ENCODE measurements at regions not wholly inside any gene's neighbourhood (a gene's known extent, or its start where the extent isn't known, plus 50 kb on each side); places are given as distances from the start of the nearest gene placed in this dataset.

DNA sequence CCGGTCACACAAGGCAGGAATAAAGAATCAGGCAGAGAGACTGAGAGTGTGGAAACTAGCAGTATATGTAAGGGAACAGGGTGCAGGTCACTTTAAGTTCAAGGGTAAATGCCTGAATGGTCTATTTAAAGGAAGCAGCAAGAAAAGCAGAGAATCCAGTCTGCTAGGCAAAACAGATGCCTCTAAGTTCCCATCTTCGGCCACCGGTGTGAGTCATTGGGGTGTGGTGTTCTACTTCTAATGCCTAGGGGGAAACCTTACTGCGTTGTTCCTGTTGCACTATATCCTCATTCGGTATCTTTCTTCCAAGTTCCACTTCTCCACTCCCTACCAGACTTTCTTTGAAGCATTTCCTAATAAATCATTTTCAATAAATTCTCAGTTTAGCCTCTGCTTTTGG lies 259.9 kb downstream of the HHIPL2 start:
- no peak for DNase-seq (ENCODE audit: low read depth)

DNA sequence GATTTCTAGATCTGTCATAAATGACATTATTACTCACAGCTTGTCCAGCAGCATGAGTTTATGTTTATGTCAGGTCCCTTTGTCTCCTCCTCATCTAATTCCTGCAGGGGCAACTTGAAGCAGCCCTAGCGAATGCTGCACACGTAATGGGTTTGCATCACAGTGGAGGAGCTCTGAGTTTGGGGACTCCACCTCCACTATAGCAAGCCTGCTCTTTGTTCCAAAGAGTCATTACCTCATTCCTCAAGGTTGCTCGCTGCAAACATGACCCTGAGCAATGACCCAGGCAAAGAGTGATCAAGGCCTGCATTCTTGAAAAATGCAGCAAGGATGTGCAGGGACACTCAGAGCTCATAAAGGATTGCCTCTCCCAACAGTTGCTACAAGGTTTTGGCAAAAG lies 261.9 kb downstream of the HHIPL2 start:
- no peak for DNase-seq (ENCODE audit: low read depth)

DNA sequence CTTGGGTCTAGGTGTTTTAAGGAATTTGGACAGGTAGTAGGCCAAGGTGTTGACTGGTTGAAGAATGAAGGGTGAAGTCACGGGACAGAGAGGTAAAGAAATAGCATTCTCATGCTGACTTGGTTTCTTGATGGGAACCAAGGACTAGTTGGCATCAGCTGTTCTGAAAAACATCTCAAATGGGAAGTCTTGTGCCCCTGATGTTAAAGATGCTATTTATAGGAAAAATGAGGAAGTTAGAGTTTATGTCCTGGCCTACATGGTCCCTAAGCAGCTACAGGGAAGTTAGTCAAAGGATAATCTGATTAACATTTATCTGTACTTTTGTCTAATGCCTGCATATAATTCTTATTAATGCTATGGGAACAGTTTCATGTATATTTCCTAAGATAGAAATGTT lies 262.4 kb downstream of the HHIPL2 start:
- DNase-seq (ENCODE audit: low read depth), result no peak

- DNase-seq (ENCODE audit: low read depth), result no peak
These were observed 263.4 kb downstream of the HHIPL2 start for GRCh38 chr1:222284466-222284865.

- DNase-seq (ENCODE audit: low read depth), result peak; percentile 18
These were observed 264.6 kb downstream of the HHIPL2 start for GRCh38 chr1:222283147-222283768.

GRCh38 chr1:222279591-222279990 lies 268.3 kb downstream of the HHIPL2 start:
- no peak for DNase-seq (ENCODE audit: low read depth)

DNA sequence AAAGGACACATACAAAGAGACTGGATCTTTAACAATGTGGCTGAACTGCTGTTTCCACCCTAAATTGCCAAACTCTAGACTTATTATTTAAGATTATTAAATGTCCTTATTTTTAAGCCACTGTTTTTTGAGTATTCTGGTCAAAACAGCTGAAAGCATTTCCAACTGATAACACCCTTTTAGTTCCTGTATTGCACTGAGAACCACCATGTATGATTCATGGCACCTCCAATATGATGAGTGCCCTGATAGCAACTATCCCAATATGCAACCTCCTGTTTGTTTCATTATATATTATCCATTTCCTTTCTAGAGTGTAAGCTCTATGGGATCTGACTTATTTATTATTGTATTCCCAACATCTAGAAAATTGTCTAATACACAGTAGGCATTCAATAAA lies 269.4 kb downstream of the HHIPL2 start:
- DNase-seq (ENCODE audit: low read depth), result no peak

DNA sequence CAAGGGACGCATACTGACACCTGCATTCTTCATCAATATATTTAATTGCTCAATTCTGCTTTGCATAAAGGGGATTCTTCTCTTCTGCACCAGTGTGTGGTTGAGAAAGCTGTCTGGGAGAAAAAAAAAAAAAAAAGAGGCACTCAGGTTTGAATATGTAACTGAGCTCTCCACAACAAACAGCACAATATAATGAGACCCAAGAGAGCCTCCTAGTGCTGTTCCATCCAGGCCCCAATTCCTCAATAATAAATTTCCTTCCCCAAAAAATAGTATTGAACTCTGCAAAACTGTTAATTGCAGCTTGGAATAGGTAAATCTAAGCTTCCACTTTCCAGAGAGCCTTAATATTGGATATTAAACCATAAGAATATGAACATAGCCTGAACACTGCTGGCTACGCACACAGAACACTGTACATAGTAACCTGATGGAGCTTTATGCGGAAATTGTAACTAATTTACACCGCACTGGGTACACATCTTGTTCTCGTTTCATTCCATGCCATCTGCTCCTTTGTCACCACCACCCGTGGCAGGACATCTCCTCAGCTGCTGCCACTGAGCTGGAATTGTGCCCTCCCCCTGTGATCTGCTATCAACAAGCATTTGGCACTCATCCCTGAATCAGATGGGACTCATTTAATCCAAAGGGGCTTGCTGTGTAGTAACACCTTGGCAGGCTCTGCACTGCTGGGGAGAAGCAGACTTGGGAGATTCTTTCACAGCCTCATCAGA lies 272.0 kb downstream of the HHIPL2 start:
- DNase-seq (ENCODE audit: low read depth), result no peak

- no peak for DNase-seq (ENCODE audit: low read depth)
These were observed 272.7 kb downstream of the HHIPL2 start for GRCh38 chr1:222275001-222275728.

DNA sequence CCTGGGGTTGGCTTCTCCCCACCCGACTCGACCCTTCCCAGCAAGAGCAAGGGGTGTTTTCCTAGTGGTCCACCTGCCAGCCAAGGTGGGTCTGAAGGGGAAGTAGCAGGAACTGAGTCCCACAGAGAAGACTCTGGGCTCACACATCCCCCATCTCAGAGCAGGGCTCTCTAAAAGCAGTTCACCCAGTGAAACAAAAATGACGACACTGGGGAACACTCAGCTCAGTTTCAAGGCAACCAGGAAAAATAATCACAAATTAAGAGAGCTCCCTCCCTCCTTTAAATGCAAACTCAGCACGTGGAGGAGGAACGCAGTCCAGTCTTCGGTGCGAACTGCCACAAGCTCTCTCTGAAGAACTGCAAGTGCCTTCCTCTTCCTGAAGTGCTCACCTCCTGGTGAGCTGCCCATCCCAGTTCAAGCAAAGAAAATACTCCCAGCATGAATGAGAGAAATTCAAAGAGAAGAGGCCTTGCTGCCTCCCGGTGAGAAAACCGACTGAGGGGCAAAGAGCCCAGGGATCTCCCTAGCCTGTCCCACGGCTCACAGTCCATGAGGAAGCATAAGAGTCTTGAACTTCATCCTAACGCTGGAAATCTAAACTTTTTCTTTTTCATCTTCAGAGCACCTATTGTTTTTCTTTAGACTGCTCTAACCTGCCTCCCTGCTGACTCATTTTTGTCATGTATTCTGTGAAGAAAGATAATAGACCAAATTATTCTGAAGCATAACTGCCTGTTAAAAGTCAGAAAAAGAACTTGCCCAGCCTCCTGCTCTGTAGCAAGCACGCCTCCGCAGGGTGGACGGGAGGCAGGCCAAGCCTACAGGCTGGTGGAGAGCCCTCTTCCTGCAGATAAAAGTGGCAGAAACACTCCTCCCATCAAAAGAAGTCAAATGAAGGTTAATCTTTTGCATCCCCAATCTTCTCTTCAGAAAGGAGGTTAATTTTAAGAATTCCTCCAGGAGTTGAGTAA lies 281.4 kb downstream of the HHIPL2 start:
- DNase-seq (ENCODE audit: low read depth), result no peak

DNA sequence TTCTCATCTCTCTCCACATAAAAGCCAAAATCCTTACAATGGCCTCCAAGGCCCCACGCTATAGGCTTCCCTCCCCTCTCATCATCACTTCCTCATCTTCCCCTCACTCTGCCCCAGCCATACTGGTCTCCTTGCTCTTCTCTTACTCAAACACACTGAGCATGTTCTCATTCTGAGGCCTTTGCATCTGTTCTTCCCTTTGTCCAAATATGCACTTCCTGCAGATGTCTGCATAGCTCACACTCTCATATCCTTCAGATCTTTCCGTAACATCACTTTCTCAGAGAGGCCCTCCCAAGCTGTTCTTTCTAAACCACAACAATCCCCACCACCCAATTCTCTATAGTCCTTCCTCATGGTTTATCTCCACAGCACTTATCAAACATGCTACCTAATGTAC lies 284.1 kb downstream of the HHIPL2 start:
- DNase-seq (ENCODE audit: low read depth), result no peak

GRCh38 chr1:222257027-222257426 lies 290.9 kb downstream of the HHIPL2 start:
- DNase-seq (ENCODE audit: low read depth), result no peak

- DNase-seq (ENCODE audit: low read depth), result no peak
These were observed 291.8 kb downstream of the HHIPL2 start for GRCh38 chr1:222256058-222256457.

DNA sequence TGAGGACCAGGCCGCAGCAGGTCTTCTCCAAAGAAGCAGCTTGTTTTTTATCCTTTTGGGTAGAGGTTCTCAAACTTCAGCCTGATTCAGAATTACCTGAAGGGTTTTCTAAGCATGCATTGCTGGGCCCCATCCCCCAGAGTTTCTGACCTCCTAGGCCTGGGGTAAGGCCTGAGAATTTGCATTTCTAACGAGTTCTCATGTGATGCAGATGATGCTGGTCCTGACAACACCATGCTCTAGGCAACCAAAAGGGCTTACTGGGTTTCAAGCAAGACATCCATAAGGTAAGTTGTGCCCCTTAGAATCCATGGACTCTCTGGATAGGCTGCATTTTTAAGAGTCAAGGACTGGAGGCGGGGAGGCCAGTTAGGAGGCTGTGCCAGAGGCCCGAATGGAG lies 295.1 kb downstream of the HHIPL2 start:
- no peak for DNase-seq (ENCODE audit: low read depth)

- no peak for DNase-seq (ENCODE audit: low read depth)
These were observed 296.1 kb downstream of the HHIPL2 start for GRCh38 chr1:222251847-222252246.

DNA sequence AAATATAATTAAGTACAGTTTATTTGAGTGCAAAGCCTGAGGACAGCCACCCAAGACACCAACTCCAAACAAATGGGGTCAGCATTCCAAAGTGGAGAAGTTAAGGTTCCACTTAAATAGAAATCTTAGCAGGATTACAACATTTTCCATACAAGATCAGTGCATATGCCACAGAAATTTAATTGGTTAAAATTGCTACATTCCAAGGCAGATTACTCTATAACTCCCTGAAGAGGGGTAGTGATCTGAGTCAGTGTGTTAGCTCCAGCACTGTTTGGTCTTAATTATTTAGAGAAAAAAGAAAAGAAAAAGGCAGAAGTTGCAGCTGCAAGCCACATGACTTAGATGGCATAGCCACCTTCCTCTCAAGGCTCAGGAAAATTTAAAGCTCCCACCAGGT lies 297.5 kb downstream of the HHIPL2 start:
- peak; percentile 38 for DNase-seq (ENCODE audit: low read depth)

GRCh38 chr1:222247811-222248310 lies 300.0 kb downstream of the HHIPL2 start:
- DNase-seq (ENCODE audit: low read depth), result no peak

- DNase-seq (ENCODE audit: low read depth), result no peak
These were observed 300.8 kb downstream of the HHIPL2 start for GRCh38 chr1:222247081-222247480.

- no peak for DNase-seq (ENCODE audit: low read depth)
These were observed 304.0 kb downstream of the HHIPL2 start for GRCh38 chr1:222243902-222244301.

- no peak for DNase-seq (ENCODE audit: low read depth)
These were observed 305.4 kb downstream of the HHIPL2 start for GRCh38 chr1:222242492-222242891.

GRCh38 chr1:222241410-222241809 lies 306.5 kb downstream of the HHIPL2 start:
- DNase-seq (ENCODE audit: low read depth), result no peak

Measured in HS-5 (cell line).